Type B pancreatic cell (in vitro differentiated cells): ENCODE measurements at regions not wholly inside any gene's neighbourhood (a gene's known extent, or its start where the extent isn't known, plus 50 kb on each side); places are given as distances from the start of the nearest gene placed in this dataset.

ENCODE experiments used
- DNase-seq: peaks from one replicate; pipeline ENCODE4 v3.0.0; 2021; ENCODE audit warnings: mixed read lengths; ENCODE audit not compliant: unreplicated experiment; ENCODE audit errors: extremely low spot score
- H3K27ac Mint-ChIP-seq: 2 replicates; pipeline ENCODE4 v1.8.0; 2021; ENCODE audit warnings: mild to moderate bottlenecking, mixed read lengths
- H3K27me3 Mint-ChIP-seq: 2 replicates; pipeline ENCODE4 v1.8.0; 2021; ENCODE audit warnings: mixed read lengths
- H3K36me3 Mint-ChIP-seq: 2 replicates; pipeline ENCODE4 v1.8.0; 2021; ENCODE audit warnings: mixed read lengths
- H3K4me1 Mint-ChIP-seq: one replicate; pipeline ENCODE4 v1.8.0; 2021; ENCODE audit warnings: mixed read lengths; ENCODE audit not compliant: unreplicated experiment
- H3K4me3 Mint-ChIP-seq: 2 replicates; pipeline ENCODE4 v1.8.0; 2021; ENCODE audit warnings: mild to moderate bottlenecking, mixed read lengths
- H3K9me3 Mint-ChIP-seq: 2 replicates; pipeline ENCODE4 v1.8.0; 2021; ENCODE audit warnings: mixed read lengths
- CTCF ChIP-seq: fragments of 200-600 bp; sonication (generic); conservative IDR thresholded peaks from 2 replicates; pipeline ENCODE4 v1.5.0; 2021; ENCODE audit warnings: antibody characterized with exemption, mild to moderate bottlenecking

- peaks cover 5% of the 10 kb centered on the region for H3K36me3 Mint-ChIP-seq
- H3K27me3 Mint-ChIP-seq = peaks cover 15% of the 10 kb centered on the region
- TF ChIP-seq CTCF = no peak
- DNase-seq = no peak
- H3K4me3 Mint-ChIP-seq = no peak overlapping the region
- H3K4me1 Mint-ChIP-seq = peaks cover 12% of the 10 kb centered on the region
- H3K9me3 Mint-ChIP-seq = peaks cover 11% of the 10 kb centered on the region
- H3K27ac Mint-ChIP-seq = no peak overlapping the region
These were observed 461.6 kb downstream of the MED13L start for GRCh38 chr12:115815924-115816323.

GRCh38 chr12:115813256-115813655 is 464.2 kb downstream of the MED13L start:
- Mint-ChIP-seq H3K36me3 (peaks cover 5% of the 10 kb centered on the region), H3K27me3 (peaks cover 14% of the 10 kb centered on the region), H3K9me3 (peaks cover 11% of the 10 kb centered on the region), H3K27ac (no peak overlapping the region), H3K4me1 (peaks cover 22% of the 10 kb centered on the region), H3K4me3 (no peak overlapping the region)
- no peak for TF ChIP-seq CTCF
- DNase-seq = no peak

GRCh38 chr12:115811929-115812328 is 465.6 kb downstream of the MED13L start:
- H3K9me3 Mint-ChIP-seq = peaks cover 11% of the 10 kb centered on the region
- no peak overlapping the region for H3K27ac Mint-ChIP-seq
- no peak for DNase-seq
- peaks cover 13% of the 10 kb centered on the region for H3K27me3 Mint-ChIP-seq
- peaks cover 15% of the 10 kb centered on the region for H3K4me1 Mint-ChIP-seq
- no peak overlapping the region for H3K4me3 Mint-ChIP-seq
- H3K36me3 Mint-ChIP-seq = peaks cover 5% of the 10 kb centered on the region
- TF ChIP-seq CTCF = no peak

GRCh38 chr12:115811045-115811444 is 466.4 kb downstream of the MED13L start:
- H3K27ac Mint-ChIP-seq = no peak overlapping the region
- no peak for TF ChIP-seq CTCF
- peaks cover 5% of the 10 kb centered on the region for H3K36me3 Mint-ChIP-seq
- H3K4me3 Mint-ChIP-seq = no peak overlapping the region
- peaks cover 10% of the 10 kb centered on the region for H3K27me3 Mint-ChIP-seq
- peaks cover 15% of the 10 kb centered on the region for H3K4me1 Mint-ChIP-seq
- no peak for DNase-seq
- peaks cover 11% of the 10 kb centered on the region for H3K9me3 Mint-ChIP-seq

GRCh38 chr12:115810122-115810901 is 467.2 kb downstream of the MED13L start:
- H3K27me3 Mint-ChIP-seq = peaks cover 12% of the 10 kb centered on the region
- peaks cover 11% of the 10 kb centered on the region for H3K9me3 Mint-ChIP-seq
- peaks cover 5% of the 10 kb centered on the region for H3K36me3 Mint-ChIP-seq
- no peak for DNase-seq
- H3K4me1 Mint-ChIP-seq = peaks cover 15% of the 10 kb centered on the region
- no peak overlapping the region for H3K27ac Mint-ChIP-seq
- no peak for TF ChIP-seq CTCF
- H3K4me3 Mint-ChIP-seq = no peak overlapping the region
